ENCODE measurements at regions not wholly inside any gene's neighbourhood (a gene's known extent, or its start where the extent isn't known, plus 50 kb on each side); places are given as distances from the start of the nearest gene placed in this dataset.

DNA sequence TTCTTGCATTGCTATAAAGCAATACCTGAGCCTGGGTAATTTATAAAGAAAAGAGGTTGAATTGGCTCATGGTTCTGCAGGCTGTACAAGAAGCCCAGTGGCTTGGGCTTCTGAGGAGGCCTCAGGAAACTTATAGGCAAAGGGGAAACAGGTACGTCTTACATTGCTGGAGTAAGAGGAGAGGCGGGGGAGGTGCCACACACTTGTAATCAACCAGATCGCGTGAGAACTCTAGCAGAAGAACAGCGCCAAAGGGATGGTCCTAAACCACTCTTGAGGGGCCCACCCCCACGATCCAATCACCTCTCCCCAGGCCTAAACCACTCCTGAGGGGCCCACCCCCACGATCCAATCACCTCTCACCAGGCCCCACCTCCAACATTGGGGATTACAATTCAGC, 50.6 kb upstream of the SHOX start:
- TF ChIP-seq, protein P1, sequence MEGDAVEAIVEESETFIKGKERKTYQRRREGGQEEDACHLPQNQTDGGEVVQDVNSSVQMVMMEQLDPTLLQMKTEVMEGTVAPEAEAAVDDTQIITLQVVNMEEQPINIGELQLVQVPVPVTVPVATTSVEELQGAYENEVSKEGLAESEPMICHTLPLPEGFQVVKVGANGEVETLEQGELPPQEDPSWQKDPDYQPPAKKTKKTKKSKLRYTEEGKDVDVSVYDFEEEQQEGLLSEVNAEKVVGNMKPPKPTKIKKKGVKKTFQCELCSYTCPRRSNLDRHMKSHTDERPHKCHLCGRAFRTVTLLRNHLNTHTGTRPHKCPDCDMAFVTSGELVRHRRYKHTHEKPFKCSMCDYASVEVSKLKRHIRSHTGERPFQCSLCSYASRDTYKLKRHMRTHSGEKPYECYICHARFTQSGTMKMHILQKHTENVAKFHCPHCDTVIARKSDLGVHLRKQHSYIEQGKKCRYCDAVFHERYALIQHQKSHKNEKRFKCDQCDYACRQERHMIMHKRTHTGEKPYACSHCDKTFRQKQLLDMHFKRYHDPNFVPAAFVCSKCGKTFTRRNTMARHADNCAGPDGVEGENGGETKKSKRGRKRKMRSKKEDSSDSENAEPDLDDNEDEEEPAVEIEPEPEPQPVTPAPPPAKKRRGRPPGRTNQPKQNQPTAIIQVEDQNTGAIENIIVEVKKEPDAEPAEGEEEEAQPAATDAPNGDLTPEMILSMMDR (IDR thresholded peaks at IDR 0.05): no peak
- H3K9me3 Mint-ChIP-seq (ENCODE audit: low read depth): peaks cover 30% of the 10 kb centered on the region
- H3K36me3 Mint-ChIP-seq (ENCODE audit: low read depth): no peaks in the 10 kb centered on the region
- no peaks in the 10 kb centered on the region for H3K4me1 Mint-ChIP-seq (ENCODE audit: low read depth)
- no peak overlapping the region for H3K4me3 Mint-ChIP-seq (ENCODE audit: unreplicated experiment)
- no peak for DNase-seq (ENCODE audit: low spot score)
- peaks cover 6% of the 10 kb centered on the region for H3K27me3 Mint-ChIP-seq (ENCODE audit: low read depth)
- no peak overlapping the region for H3K27ac Mint-ChIP-seq (ENCODE audit: unreplicated experiment)

All from chondrocyte (in vitro differentiated cells).